Esophagus squamous epithelium (tissue), 5 donors: ENCODE measurements at regions not wholly inside any gene's neighbourhood (a gene's known extent, or its start where the extent isn't known, plus 50 kb on each side); places are given as distances from the start of the nearest gene placed in this dataset.

Experiments
- DNase-seq: peaks from one replicate; lab custom pipeline; 2025; lab: John Stamatoyannopoulos, UW
- H3K27ac ChIP-seq, 4 donors: fragments of 200-600 bp; sonication (generic); one replicate each; pipeline ENCODE4 v1.5.1; 2016 to 2019; ENCODE audit warnings: mild to moderate bottlenecking in 1 of 4
- H3K27me3 ChIP-seq, 4 donors: fragments of 200-600 bp; sonication (generic); 1 replicate in 3 of 4; 2 replicates in 1 of 4; pipeline versions ENCODE4 v1.5.1 to v1.6.0; 2017 to 2021; ENCODE audit warnings: antibody characterized with exemption in 1 of 4
- H3K36me3 ChIP-seq, 3 donors: fragments of 200-600 bp; sonication (generic); one replicate each; pipeline ENCODE4 v1.5.1; 2016 to 2019
- H3K4me1 ChIP-seq, 3 donors: fragments of 200-600 bp; sonication (generic); one replicate each; pipeline ENCODE4 v1.5.1; 2017 to 2019
- H3K4me3 ChIP-seq, 4 donors: fragments of 200-600 bp; sonication (generic); 1 replicate in 3 of 4; 2 replicates in 1 of 4; pipeline ENCODE4 v1.5.1; 2016 to 2019; ENCODE audit warnings: mild to moderate bottlenecking in 2 of 4, moderate library complexity in 1 of 4
- H3K9me3 ChIP-seq, 3 donors: fragments of 200-600 bp; sonication (generic); one replicate each; pipeline ENCODE4 v1.5.1; 2016 to 2019
- CTCF ChIP-seq, 6 experiments: fragments of 450-650 bp in 4 of 6; fragments of 200-600 bp in 2 of 6; sonication (generic) in 2 of 6; IDR thresholded peaks; one replicate each; pipeline ENCODE4 v1.5.1; 2016 to 2019; ENCODE audit warnings: antibody characterized with exemption in 6 of 6, mild to moderate bottlenecking in 4 of 6, moderate library complexity in 4 of 6
- POLR2A ChIP-seq, 4 donors: fragments of 450-650 bp; IDR thresholded peaks; one replicate each; pipeline ENCODE4 v1.6.1; 2017; ENCODE audit warnings: antibody characterized with exemption in 4 of 4, mild to moderate bottlenecking in 4 of 4, moderate library complexity in 3 of 4
- WGBS, 2 donors: methylation state at CpG; one replicate each; pipeline ENCODE4 v1.1.5; 2018; 5-methylcytosine and 5-hydroxymethylcytosine counted together
- intact Hi-C: fragments of 100-400 bp; cut with DNase I; formaldehyde crosslinking; loops from one replicate; pipeline ENCODE4 v1.15.0; 2022
- donor health status: DM: yes; HTN: yes; CAD: no.

- DNase-seq: no peak
- Histone ChIP-seq H3K27ac (no peak overlapping the region), H3K9me3 (no peaks in the 10 kb centered on the region), H3K4me3 (no peak overlapping the region), H3K36me3 (no peaks in the 10 kb centered on the region), H3K4me1 (no peaks in the 10 kb centered on the region), H3K27me3 (peaks cover 0 to 4% (median 0%) of the 10 kb centered on the region in 4 donors)
- TF ChIP-seq POLR2A (IDR thresholded peaks at IDR 0.05): no peak
- no peak for TF ChIP-seq CTCF (IDR thresholded peaks at IDR 0.05)
- intact Hi-C loops: no loop called here
- WGBS, 2 donors: 79% methylated on average over 10 to 11 of the region's 11 CpGs
Measured at GRCh38 chr3:72568083-72568482, 280.2 kb downstream of the SHQ1 start.

- Histone ChIP-seq H3K27ac (no peak overlapping the region), H3K27me3 (peaks cover 0 to 4% (median 0%) of the 10 kb centered on the region in 4 donors), H3K4me1 (no peaks in the 10 kb centered on the region), H3K9me3 (no peaks in the 10 kb centered on the region), H3K36me3 (no peaks in the 10 kb centered on the region), H3K4me3 (no peak overlapping the region)
- no peak for DNase-seq
- TF ChIP-seq CTCF (IDR thresholded peaks at IDR 0.05) (no peak), POLR2A (IDR thresholded peaks at IDR 0.05) (no peak)
- WGBS, 2 donors: 85% methylated on average over 4 of the region's 4 CpGs
- intact Hi-C loops: no loop called here
Measured at GRCh38 chr3:72567474-72567873, 280.8 kb downstream of the SHQ1 start.

GRCh38 chr3:72565593-72565992 is 282.7 kb downstream of the SHQ1 start:
- intact Hi-C loops: no loop called here
- Histone ChIP-seq H3K36me3 (no peaks in the 10 kb centered on the region), H3K27me3 (no peaks in the 10 kb centered on the region), H3K27ac (no peak overlapping the region), H3K9me3 (no peaks in the 10 kb centered on the region), H3K4me1 (peaks cover 0 to 11% (median 3%) of the 10 kb centered on the region in 3 donors), H3K4me3 (no peak overlapping the region)
- TF ChIP-seq CTCF (IDR thresholded peaks at IDR 0.05): no peak
- no peak for TF ChIP-seq POLR2A (IDR thresholded peaks at IDR 0.05)
- 90 to 94% methylated on average over 5 of the region's 5 CpGs for WGBS, 2 donors
- no peak for DNase-seq

GRCh38 chr3:72563690-72564370 is 284.4 kb downstream of the SHQ1 start:
- Histone ChIP-seq H3K36me3 (no peaks in the 10 kb centered on the region), H3K27ac (no peak overlapping the region), H3K4me1 (peaks cover 0 to 12% (median 3%) of the 10 kb centered on the region in 3 donors), H3K4me3 (no peak overlapping the region), H3K9me3 (no peaks in the 10 kb centered on the region), H3K27me3 (no peaks in the 10 kb centered on the region)
- WGBS, 2 donors: 65 to 85% methylated on average over 1 of the region's 1 CpG
- TF ChIP-seq CTCF (IDR thresholded peaks at IDR 0.05): no peak
- no peak for TF ChIP-seq POLR2A (IDR thresholded peaks at IDR 0.05)
- no peak for DNase-seq
- intact Hi-C loops: no loop called here

GRCh38 chr3:72560846-72561675 is 287.2 kb downstream of the SHQ1 start:
- H3K4me3 ChIP-seq: no peak overlapping the region
- 71 to 80% methylated on average over 8 of the region's 8 CpGs for WGBS, 2 donors
- no peaks in the 10 kb centered on the region for H3K27me3 ChIP-seq
- DNase-seq: no peak
- peak overlapping the region in 1 of 4 donors; percentile 9 for H3K27ac ChIP-seq
- H3K36me3 ChIP-seq: no peaks in the 10 kb centered on the region
- H3K9me3 ChIP-seq: no peaks in the 10 kb centered on the region
- no peak for TF ChIP-seq CTCF (IDR thresholded peaks at IDR 0.05)
- no peak for TF ChIP-seq POLR2A (IDR thresholded peaks at IDR 0.05)
- intact Hi-C loops: no loop called here
- peaks cover 0 to 14% (median 3%) of the 10 kb centered on the region in 3 donors for H3K4me1 ChIP-seq
